Ishikawa (cell line): ENCODE measurements at regions not wholly inside any gene's neighbourhood (a gene's known extent, or its start where the extent isn't known, plus 50 kb on each side); places are given as distances from the start of the nearest gene placed in this dataset.

ENCODE experiments used
- CEBPB ChIP-seq: IDR thresholded peaks from 2 replicates; pipeline ENCODE4 v1.6.1; 2012
- CREB1 ChIP-seq: IDR thresholded peaks from 2 replicates; pipeline ENCODE4 v1.6.1; 2012; ENCODE audit warnings: low read depth
- EGR1 ChIP-seq: IDR thresholded peaks from 2 replicates; pipeline ENCODE4 v1.6.1; 2012
- EP300 ChIP-seq: IDR thresholded peaks from 2 replicates; pipeline ENCODE4 v1.6.1; 2012; ENCODE audit warnings: borderline replicate concordance
- FOXM1 ChIP-seq: IDR thresholded peaks from 2 replicates; pipeline ENCODE4 v1.6.1; 2012; ENCODE audit warnings: low read depth, borderline replicate concordance
- NFIC ChIP-seq: IDR thresholded peaks from 2 replicates; pipeline ENCODE4 v1.6.1; 2012
- RAD21 ChIP-seq: IDR thresholded peaks from 2 replicates; pipeline ENCODE4 v1.6.1; 2012; ENCODE audit warnings: low read depth
- TAF1 ChIP-seq: IDR thresholded peaks from 2 replicates; pipeline ENCODE4 v1.6.1; 2012; ENCODE audit warnings: low read depth, mild to moderate bottlenecking
- TCF12 ChIP-seq: IDR thresholded peaks from 2 replicates; pipeline ENCODE4 v1.6.1; 2012; ENCODE audit warnings: low read depth
- TEAD4 ChIP-seq: IDR thresholded peaks from 2 replicates; pipeline ENCODE4 v1.6.1; 2012
- YY1 ChIP-seq: IDR thresholded peaks from 2 replicates; pipeline ENCODE4 v1.6.1; 2012; ENCODE audit warnings: low read depth
- ZBTB7A ChIP-seq: IDR thresholded peaks from 2 replicates; pipeline ENCODE4 v1.6.1; 2012; ENCODE audit warnings: low read depth
- TF ChIP-seq, protein P1 (sequence below): IDR thresholded peaks from 2 replicates; pipeline ENCODE4 v1.6.1; 2012
- TF ChIP-seq, protein P2 (sequence below): IDR thresholded peaks from 2 replicates; pipeline ENCODE4 v1.6.1; 2012; ENCODE audit warnings: low read depth, mild to moderate bottlenecking
- TF ChIP-seq, protein P3 (sequence below): IDR thresholded peaks from 2 replicates; pipeline ENCODE4 v1.6.1; 2012

DNA sequence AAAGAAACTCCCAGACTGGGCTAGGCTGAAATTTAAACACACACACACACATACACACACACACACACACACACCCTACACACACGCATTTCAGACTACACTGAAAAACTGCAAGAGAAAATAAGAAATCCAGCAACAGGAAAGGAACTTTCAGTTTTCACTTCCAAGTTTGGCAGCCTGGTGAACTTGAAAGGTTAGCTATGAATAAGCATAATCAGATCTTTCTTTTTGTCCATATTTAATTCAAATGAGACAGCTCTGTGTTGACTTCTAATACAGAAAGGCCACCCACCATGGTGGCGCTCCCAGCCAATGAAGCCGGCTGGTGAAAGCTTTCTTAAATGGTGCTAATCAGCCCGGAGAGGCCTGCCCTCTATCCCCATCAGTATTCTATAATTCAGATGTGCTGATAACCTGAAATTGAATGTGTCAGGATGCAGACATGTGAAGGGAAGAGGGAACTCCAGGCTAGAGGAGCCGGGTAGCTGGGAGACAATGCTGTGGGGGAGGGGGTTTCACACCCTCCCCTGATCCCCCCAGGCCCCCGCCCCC is 108.3 kb upstream of the ZNF536 start:
- TF ChIP-seq FOXM1: no peak
- TF ChIP-seq, protein P1, sequence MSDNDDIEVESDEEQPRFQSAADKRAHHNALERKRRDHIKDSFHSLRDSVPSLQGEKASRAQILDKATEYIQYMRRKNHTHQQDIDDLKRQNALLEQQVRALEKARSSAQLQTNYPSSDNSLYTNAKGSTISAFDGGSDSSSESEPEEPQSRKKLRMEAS: no peak
- TF ChIP-seq TEAD4: no peak
- TF ChIP-seq CREB1: no peak

DNA sequence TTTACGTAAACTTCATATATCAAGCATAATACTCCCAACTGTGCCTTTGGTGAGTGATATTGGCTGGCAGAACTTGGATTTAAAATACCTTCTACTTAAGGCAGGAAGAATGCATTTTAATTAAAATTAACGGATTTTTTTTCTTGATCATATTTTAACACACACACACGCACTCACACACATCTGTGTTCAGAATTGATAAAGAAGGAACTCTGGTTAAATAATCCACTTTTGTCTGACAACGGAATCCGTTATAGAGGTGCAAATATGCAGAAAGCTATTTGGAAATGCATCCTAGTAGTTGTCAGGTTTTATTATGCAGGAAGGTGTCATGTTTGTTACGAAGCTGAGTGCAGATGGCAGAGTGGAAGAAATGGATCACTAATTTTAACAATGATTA is 105.5 kb upstream of the ZNF536 start:
- TF ChIP-seq TEAD4 (no peak), FOXM1 (no peak), CREB1 (no peak), ZBTB7A (no peak), YY1 (no peak), RAD21 (no peak), CEBPB (no peak), TCF12 (no peak), TAF1 (no peak), EP300 (no peak), NFIC (no peak), EGR1 (no peak)
- TF ChIP-seq, protein P1: no peak
- TF ChIP-seq, protein P2, sequence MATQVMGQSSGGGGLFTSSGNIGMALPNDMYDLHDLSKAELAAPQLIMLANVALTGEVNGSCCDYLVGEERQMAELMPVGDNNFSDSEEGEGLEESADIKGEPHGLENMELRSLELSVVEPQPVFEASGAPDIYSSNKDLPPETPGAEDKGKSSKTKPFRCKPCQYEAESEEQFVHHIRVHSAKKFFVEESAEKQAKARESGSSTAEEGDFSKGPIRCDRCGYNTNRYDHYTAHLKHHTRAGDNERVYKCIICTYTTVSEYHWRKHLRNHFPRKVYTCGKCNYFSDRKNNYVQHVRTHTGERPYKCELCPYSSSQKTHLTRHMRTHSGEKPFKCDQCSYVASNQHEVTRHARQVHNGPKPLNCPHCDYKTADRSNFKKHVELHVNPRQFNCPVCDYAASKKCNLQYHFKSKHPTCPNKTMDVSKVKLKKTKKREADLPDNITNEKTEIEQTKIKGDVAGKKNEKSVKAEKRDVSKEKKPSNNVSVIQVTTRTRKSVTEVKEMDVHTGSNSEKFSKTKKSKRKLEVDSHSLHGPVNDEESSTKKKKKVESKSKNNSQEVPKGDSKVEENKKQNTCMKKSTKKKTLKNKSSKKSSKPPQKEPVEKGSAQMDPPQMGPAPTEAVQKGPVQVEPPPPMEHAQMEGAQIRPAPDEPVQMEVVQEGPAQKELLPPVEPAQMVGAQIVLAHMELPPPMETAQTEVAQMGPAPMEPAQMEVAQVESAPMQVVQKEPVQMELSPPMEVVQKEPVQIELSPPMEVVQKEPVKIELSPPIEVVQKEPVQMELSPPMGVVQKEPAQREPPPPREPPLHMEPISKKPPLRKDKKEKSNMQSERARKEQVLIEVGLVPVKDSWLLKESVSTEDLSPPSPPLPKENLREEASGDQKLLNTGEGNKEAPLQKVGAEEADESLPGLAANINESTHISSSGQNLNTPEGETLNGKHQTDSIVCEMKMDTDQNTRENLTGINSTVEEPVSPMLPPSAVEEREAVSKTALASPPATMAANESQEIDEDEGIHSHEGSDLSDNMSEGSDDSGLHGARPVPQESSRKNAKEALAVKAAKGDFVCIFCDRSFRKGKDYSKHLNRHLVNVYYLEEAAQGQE: no peak
- TF ChIP-seq, protein P3, sequence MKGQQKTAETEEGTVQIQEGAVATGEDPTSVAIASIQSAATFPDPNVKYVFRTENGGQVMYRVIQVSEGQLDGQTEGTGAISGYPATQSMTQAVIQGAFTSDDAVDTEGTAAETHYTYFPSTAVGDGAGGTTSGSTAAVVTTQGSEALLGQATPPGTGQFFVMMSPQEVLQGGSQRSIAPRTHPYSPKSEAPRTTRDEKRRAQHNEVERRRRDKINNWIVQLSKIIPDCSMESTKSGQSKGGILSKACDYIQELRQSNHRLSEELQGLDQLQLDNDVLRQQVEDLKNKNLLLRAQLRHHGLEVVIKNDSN: no peak

DNA sequence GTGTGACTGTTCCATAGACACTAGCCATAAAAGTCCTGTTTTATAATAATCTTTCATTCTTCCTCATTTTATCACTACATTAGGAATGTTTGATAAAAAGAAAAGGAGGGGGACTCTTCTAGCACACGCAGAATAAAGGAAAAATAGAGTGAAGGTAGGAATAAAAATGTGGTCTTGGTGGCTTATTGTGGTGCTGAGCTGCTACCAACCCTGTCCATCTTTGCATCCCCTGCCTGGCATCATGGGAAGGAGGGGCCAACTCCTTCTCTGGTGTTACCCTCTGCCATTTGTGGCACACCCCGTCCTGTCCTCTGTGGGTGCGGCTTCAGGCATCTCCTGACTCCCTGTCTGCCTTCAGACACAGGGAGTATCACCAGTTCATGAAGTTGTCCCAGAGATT is 104.9 kb upstream of the ZNF536 start:
- TF ChIP-seq FOXM1 (no peak), RAD21 (no peak), EP300 (no peak), EGR1 (no peak), NFIC (no peak), ZBTB7A (no peak), TAF1 (no peak), CREB1 (no peak), TCF12 (no peak), TEAD4 (no peak), YY1 (no peak), CEBPB (no peak)
- TF ChIP-seq, protein P2: no peak
- TF ChIP-seq, protein P1: no peak
- TF ChIP-seq, protein P3: no peak

DNA sequence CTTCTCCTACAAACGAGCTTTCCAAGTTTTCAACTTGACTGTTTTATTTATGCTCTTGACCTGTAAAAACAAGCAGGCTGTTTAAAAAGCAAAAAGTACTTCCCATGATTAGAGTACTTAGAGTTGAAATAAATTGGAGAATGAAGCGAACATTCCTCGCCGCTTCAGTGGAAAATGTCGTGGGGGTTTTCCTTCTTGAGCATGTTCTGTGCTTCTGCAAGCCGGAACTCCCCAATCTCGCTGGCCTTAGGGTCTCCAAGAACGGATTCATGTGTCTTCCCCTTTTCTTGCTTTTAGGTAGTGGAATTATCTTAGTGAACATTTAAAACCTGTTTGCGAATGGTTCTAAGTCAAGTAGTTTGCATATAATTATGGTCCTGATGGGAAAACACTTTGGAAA is 103.6 kb upstream of the ZNF536 start:
- TF ChIP-seq ZBTB7A: no peak
- no peak for TF ChIP-seq FOXM1
- TF ChIP-seq CEBPB: no peak
- no peak for TF ChIP-seq TCF12
- TF ChIP-seq TAF1: no peak
- TF ChIP-seq EP300: no peak
- no peak for TF ChIP-seq TEAD4
- TF ChIP-seq CREB1: no peak
- TF ChIP-seq, protein P1: no peak
- TF ChIP-seq NFIC: no peak
- no peak for TF ChIP-seq RAD21
- TF ChIP-seq EGR1: no peak
- TF ChIP-seq YY1: no peak
- TF ChIP-seq, protein P2: no peak
